Transverse colon (tissue), 3 donors: ENCODE measurements at regions not wholly inside any gene's neighbourhood (a gene's known extent, or its start where the extent isn't known, plus 50 kb on each side); places are given as distances from the start of the nearest gene placed in this dataset.

Source experiments
- CTCF ChIP-seq, 5 experiments: fragments of 200-600 bp in 3 of 5; fragments of 450-650 bp in 2 of 5; sonication (generic) in 3 of 5; IDR thresholded peaks; 1 replicate in 2 of 5; 2 replicates in 3 of 5; pipeline ENCODE4 v1.5.1; 2016 to 2017; ENCODE audit warnings: antibody characterized with exemption in 5 of 5, inconsistent platforms in 3 of 5, mild to moderate bottlenecking in 2 of 5, moderate library complexity in 1 of 5
- EP300 ChIP-seq: sonication (generic); formaldehyde crosslinking; IDR thresholded peaks from one replicate; pipeline ENCODE4 v1.6.1; 2017; ENCODE audit warnings: antibody characterized with exemption, low read depth

DNA sequence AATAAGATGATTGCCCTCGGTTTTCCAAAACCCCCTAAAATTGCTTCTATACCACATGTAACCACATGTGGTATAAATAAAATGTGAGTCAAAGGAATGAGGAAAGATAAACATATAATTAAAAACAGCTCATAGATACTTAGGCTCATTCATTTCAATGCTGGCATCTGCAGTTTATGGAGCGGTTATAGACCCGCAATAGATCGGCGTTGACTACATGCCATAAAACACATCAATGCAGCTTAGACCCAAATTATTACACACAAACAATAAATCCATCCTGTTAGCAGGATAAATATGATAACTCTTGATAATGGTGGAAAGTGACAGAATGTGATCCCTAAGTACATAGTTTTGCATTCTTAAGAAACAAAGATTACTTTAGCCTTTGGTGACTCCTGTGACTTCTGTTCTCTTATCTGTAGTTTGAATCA lies 143.7 kb downstream of the NR2F2 start:
- TF ChIP-seq CTCF (IDR thresholded peaks at IDR 0.05) (no peak), EP300 (no peak)
